Left ventricle myocardium inferior (tissue), 1 donor: ENCODE measurements at regions not wholly inside any gene's neighbourhood (a gene's known extent, or its start where the extent isn't known, plus 50 kb on each side); places are given as distances from the start of the nearest gene placed in this dataset.

Source experiments
- DNase-seq: peaks from one replicate; pipeline ENCODE4 v3.0.0-alpha.2; 2020
- H3K27ac ChIP-seq: fragments of 200-600 bp; replicated peaks from 2 replicates; pipeline ENCODE4 v1.8.0; 2021
- H3K27me3 ChIP-seq: fragments of 200-600 bp; 2 replicates; pipeline ENCODE4 v1.8.0; 2021; ENCODE audit warnings: low read depth
- H3K36me3 ChIP-seq: fragments of 200-600 bp; 2 replicates; pipeline ENCODE4 v1.8.0; 2021
- H3K4me1 ChIP-seq: fragments of 200-600 bp; 2 replicates; pipeline ENCODE4 v1.8.0; 2021
- H3K4me3 ChIP-seq: fragments of 200-600 bp; 2 replicates; pipeline ENCODE4 v1.8.0; 2021; ENCODE audit warnings: mild to moderate bottlenecking, moderate library complexity
- H3K9me3 ChIP-seq: fragments of 200-600 bp; replicated peaks from 2 replicates; pipeline ENCODE4 v1.8.0; 2021
- CTCF ChIP-seq: fragments of 200-600 bp; IDR thresholded peaks from 2 replicates; pipeline ENCODE4 v1.8.0; 2021; ENCODE audit warnings: antibody characterized with exemption, mild to moderate bottlenecking, borderline replicate concordance
- intact Hi-C: fragments of 100-400 bp; cut with micrococcal nuclease; formaldehyde crosslinking; loops from one replicate; pipeline ENCODE4 v1.11.0; 2022
- donor health status: DM: no; HTN: yes; CAD: no; lungs with severe emphysema.

DNA sequence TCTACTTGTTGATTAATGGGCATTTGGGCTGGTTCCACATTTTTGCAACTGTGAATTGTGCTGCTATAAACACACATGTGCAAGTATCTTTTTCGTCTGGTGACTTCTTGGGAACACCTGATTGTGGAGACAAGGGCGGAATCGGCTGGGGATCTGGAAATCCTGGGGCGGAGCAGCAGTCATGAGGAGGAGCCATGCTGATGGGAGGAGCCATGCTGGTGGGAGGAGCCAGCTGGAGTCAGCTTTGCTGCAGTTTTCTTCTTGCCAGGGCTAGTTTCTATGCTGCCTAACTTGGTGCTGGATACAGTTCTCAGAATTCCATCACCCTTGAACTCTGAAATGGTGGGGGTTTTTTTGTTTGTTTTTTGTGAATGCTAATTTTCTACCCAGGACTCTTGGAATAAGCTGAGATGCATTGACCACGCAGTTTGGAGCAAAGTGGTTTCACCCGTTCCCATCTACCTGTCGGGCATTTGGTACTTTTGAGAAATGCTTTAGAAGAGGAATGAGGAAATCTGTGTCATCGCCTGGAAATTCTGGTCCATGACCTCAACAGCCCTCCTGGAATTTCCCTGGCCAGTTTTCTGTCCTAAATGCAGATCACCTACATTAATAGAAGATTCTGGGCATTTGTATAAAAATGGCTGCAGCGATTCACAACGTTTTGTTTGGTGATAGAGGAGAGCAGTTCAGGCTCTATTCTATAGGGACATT, 217.4 kb upstream of the ZFHX3 start:
- TF ChIP-seq CTCF, result no peak
- Histone ChIP-seq H3K4me1 (no peaks in the 10 kb centered on the region), H3K27me3 (peaks cover 11% of the 10 kb centered on the region), H3K4me3 (no peak overlapping the region), H3K27ac (no peak overlapping the region), H3K36me3 (no peaks in the 10 kb centered on the region), H3K9me3 (peaks cover 8% of the 10 kb centered on the region)
- no peak for DNase-seq
- intact Hi-C loops, result no loop called here

DNA sequence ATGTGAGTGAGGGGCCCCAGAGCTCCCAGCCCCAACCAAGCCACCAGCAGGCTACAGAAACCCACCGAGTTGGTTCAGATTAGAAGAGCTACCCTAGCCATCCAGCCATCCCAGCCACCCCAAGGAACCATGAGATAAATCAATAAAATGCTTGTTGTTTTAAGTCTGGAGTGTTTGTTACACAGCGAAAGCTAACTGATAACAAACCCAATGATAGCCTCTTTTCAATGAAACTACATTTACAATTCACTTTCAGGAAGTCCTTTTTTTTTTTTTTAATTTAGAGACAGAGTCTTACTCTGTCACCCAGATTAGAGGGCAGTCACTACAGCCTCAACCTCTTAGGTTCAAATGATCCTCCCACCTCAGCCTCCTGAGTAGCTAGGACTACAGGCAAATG, 215.0 kb upstream of the ZFHX3 start:
- no peaks in the 10 kb centered on the region for H3K4me1 ChIP-seq
- intact Hi-C loops, result no loop called here

GRCh38 chr16:73255031-73255430, 207.1 kb upstream of the ZFHX3 start:
- H3K9me3 ChIP-seq, result no peaks in the 10 kb centered on the region
- intact Hi-C loops, result no loop called here
- no peak for DNase-seq
- H3K36me3 ChIP-seq, result no peaks in the 10 kb centered on the region
- no peak overlapping the region for H3K27ac ChIP-seq
- H3K4me3 ChIP-seq, result no peak overlapping the region
- no peak for TF ChIP-seq CTCF
- H3K4me1 ChIP-seq, result no peaks in the 10 kb centered on the region
- H3K27me3 ChIP-seq, result no peaks in the 10 kb centered on the region

More for the DNA sequence above, 215.0 kb upstream of the ZFHX3 start:
- Histone ChIP-seq H3K9me3 (peaks cover 8% of the 10 kb centered on the region), H3K4me3 (no peak overlapping the region), H3K27ac (no peak overlapping the region), H3K27me3 (peaks cover 10% of the 10 kb centered on the region), H3K36me3 (no peaks in the 10 kb centered on the region)
- DNase-seq, result no peak
- TF ChIP-seq CTCF, result no peak

- Histone ChIP-seq H3K36me3 (no peaks in the 10 kb centered on the region), H3K27ac (no peak overlapping the region), H3K4me3 (no peak overlapping the region), H3K4me1 (no peaks in the 10 kb centered on the region), H3K27me3 (no peaks in the 10 kb centered on the region), H3K9me3 (no peaks in the 10 kb centered on the region)
- intact Hi-C loops, result no loop called here
- DNase-seq, result no peak
- TF ChIP-seq CTCF, result no peak
Observed at GRCh38 chr16:73253922-73254480, 206.1 kb upstream of the ZFHX3 start.

GRCh38 chr16:73252446-73252845, 204.5 kb upstream of the ZFHX3 start:
- Histone ChIP-seq H3K36me3 (no peaks in the 10 kb centered on the region), H3K27me3 (no peaks in the 10 kb centered on the region), H3K4me1 (no peaks in the 10 kb centered on the region), H3K4me3 (no peak overlapping the region), H3K27ac (no peak overlapping the region), H3K9me3 (no peaks in the 10 kb centered on the region)
- intact Hi-C loops, result no loop called here
- DNase-seq, result no peak
- TF ChIP-seq CTCF, result no peak
